Prostate gland (tissue), 2 donors: ENCODE measurements at regions not wholly inside any gene's neighbourhood (a gene's known extent, or its start where the extent isn't known, plus 50 kb on each side); places are given as distances from the start of the nearest gene placed in this dataset.

Experiments used
- DNase-seq: peaks from one replicate; pipeline ENCODE4 v3.0.0-alpha.2; 2019; ENCODE audit warnings: low spot score
- H3K27ac ChIP-seq, 2 donors: fragments of 200-600 bp; sonication (generic); 2 replicates each; pipeline ENCODE4 v1.5.1; 2017 to 2019
- H3K27me3 ChIP-seq: fragments of 200-600 bp; sonication (generic); replicated peaks from 2 replicates; pipeline ENCODE4 v1.5.1; 2019; ENCODE audit not compliant: insufficient read depth
- H3K36me3 ChIP-seq, 2 donors: fragments of 200-600 bp; sonication (generic); 1 replicate in 1 of 2; 2 replicates in 1 of 2; pipeline versions ENCODE4 v1.5.1 to v1.8.1; 2017 to 2019
- H3K4me1 ChIP-seq: fragments of 200-600 bp; sonication (generic); replicated peaks from 2 replicates; pipeline ENCODE4 v1.5.1; 2019
- H3K4me3 ChIP-seq, 2 donors: fragments of 200-600 bp; sonication (generic); 2 replicates each; pipeline ENCODE4 v1.5.1; 2017 to 2019
- H3K9me3 ChIP-seq: fragments of 200-600 bp; sonication (generic); 2 replicates; pipeline ENCODE4 v1.5.1; 2017
- POLR2A ChIP-seq: fragments of 450-650 bp; IDR thresholded peaks from one replicate; pipeline ENCODE4 v1.6.1; 2016; ENCODE audit warnings: antibody characterized with exemption, mild to moderate bottlenecking
- POLR2AphosphoS5 ChIP-seq: sonication (generic); formaldehyde crosslinking; IDR thresholded peaks from one replicate; pipeline ENCODE4 v1.6.1; 2017; ENCODE audit warnings: antibody characterized with exemption
- WGBS: methylation state at CpG from one replicate; pipeline ENCODE4 v1.1.5; 2018; 5-methylcytosine and 5-hydroxymethylcytosine counted together
- intact Hi-C: fragments of 100-400 bp; cut with DNase I; formaldehyde crosslinking; loops from one replicate; pipeline ENCODE4 v1.14.2; 2022
- TF ChIP-seq, protein P1 (sequence below), 4 experiments: fragments of 200-600 bp in 2 of 4; fragments of 450-650 bp in 2 of 4; sonication (generic) in 2 of 4; IDR thresholded peaks; 1 replicate in 3 of 4; 2 replicates in 1 of 4; pipeline ENCODE4 v1.5.1; 2016 to 2019; ENCODE audit warnings: antibody characterized with exemption in 4 of 4, mild to moderate bottlenecking in 2 of 4, moderate library complexity in 2 of 4

GRCh38 chr2:192886636-192887035 is 691.9 kb upstream of the TMEFF2 start:
- Histone ChIP-seq H3K27ac (no peak overlapping the region), H3K4me1 (no peaks in the 10 kb centered on the region), H3K27me3 (no peaks in the 10 kb centered on the region), H3K4me3 (no peak overlapping the region), H3K36me3 (no peaks in the 10 kb centered on the region), H3K9me3 (no peaks in the 10 kb centered on the region)
- intact Hi-C loops: no loop called here
- 50% methylated on average over 1 of the region's 1 CpG for WGBS
- TF ChIP-seq, protein P1, sequence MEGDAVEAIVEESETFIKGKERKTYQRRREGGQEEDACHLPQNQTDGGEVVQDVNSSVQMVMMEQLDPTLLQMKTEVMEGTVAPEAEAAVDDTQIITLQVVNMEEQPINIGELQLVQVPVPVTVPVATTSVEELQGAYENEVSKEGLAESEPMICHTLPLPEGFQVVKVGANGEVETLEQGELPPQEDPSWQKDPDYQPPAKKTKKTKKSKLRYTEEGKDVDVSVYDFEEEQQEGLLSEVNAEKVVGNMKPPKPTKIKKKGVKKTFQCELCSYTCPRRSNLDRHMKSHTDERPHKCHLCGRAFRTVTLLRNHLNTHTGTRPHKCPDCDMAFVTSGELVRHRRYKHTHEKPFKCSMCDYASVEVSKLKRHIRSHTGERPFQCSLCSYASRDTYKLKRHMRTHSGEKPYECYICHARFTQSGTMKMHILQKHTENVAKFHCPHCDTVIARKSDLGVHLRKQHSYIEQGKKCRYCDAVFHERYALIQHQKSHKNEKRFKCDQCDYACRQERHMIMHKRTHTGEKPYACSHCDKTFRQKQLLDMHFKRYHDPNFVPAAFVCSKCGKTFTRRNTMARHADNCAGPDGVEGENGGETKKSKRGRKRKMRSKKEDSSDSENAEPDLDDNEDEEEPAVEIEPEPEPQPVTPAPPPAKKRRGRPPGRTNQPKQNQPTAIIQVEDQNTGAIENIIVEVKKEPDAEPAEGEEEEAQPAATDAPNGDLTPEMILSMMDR (IDR thresholded peaks at IDR 0.05): no peak
- no peak for TF ChIP-seq POLR2A
- TF ChIP-seq POLR2AphosphoS5: no peak
- no peak for DNase-seq

DNA sequence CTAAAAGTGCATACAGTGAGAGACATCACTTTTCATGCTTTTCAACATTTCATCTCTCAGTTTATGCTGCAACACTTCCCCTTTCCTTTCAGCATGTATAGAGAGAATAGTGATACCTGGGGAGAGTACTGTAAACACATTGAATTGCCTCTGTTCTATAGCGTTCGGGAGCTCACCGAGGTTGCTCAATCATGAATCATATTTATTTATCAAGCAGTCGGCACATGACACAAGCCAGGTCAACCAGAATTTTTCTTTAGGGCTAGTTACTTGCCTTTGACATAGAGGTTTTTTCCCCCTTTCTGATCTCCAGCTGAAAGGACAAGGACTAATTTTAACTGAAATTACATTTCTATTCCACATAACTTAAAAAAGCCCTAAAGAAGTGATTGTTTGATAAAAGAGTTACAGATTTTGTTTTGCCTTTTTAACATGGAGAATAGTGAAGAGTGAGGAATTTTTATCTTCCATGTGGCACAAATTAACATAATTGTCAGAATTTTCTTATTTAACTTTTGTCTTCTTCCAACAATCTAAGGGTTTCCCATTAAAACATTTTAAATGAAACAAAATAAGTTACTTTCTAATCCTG is 690.9 kb upstream of the TMEFF2 start:
- Histone ChIP-seq H3K4me1 (no peaks in the 10 kb centered on the region), H3K9me3 (no peaks in the 10 kb centered on the region), H3K4me3 (no peak overlapping the region), H3K27me3 (no peaks in the 10 kb centered on the region), H3K27ac (no peak overlapping the region), H3K36me3 (no peaks in the 10 kb centered on the region)
- intact Hi-C loops: no loop called here
- 45% methylated on average over 4 of the region's 4 CpGs for WGBS
- no peak for TF ChIP-seq POLR2AphosphoS5
- no peak for TF ChIP-seq POLR2A
- TF ChIP-seq, protein P1 (IDR thresholded peaks at IDR 0.05): no peak
- DNase-seq: no peak

DNA sequence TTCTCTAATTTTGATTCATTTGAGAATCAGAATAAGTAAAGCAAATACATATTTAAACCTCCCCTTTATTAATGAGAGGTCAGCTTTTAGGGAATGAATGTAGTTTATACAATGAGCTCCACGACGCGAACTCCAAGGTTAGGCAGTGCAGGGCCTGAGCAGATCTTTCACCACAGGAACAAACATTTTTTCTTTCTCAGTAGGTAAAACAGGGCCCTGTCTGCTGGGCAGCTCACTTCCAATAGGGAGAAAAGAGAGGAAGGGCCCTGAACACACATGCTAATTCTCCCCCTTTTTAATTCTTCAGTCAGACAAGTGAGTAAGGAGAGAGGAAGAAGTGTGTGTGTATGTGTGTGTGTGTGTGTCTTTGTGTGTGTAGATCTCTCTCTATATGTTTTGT is 682.4 kb upstream of the TMEFF2 start:
- DNase-seq: no peak
- 81% methylated on average over 3 of the region's 3 CpGs for WGBS
- no peak for TF ChIP-seq POLR2A
- TF ChIP-seq POLR2AphosphoS5: no peak
- TF ChIP-seq, protein P1 (IDR thresholded peaks at IDR 0.05): no peak
- intact Hi-C loops: no loop called here
- no peak overlapping the region for H3K27ac ChIP-seq
- no peaks in the 10 kb centered on the region for H3K9me3 ChIP-seq
- no peaks in the 10 kb centered on the region for H3K36me3 ChIP-seq
- H3K4me3 ChIP-seq: no peak overlapping the region
- H3K4me1 ChIP-seq: no peaks in the 10 kb centered on the region
- H3K27me3 ChIP-seq: no peaks in the 10 kb centered on the region

GRCh38 chr2:192876698-192877097 is 682.0 kb upstream of the TMEFF2 start:
- no peak for TF ChIP-seq POLR2A
- peak; percentile 63 for TF ChIP-seq POLR2AphosphoS5
- no peak for DNase-seq
- 55% methylated on average over 2 of the region's 2 CpGs for WGBS
- Histone ChIP-seq H3K9me3 (no peaks in the 10 kb centered on the region), H3K36me3 (no peaks in the 10 kb centered on the region), H3K27ac (no peak overlapping the region), H3K4me1 (no peaks in the 10 kb centered on the region), H3K4me3 (no peak overlapping the region), H3K27me3 (no peaks in the 10 kb centered on the region)
- intact Hi-C loops: no loop called here

- H3K9me3 ChIP-seq: no peaks in the 10 kb centered on the region
- 100% methylated on average over 1 of the region's 1 CpG for WGBS
- no peak overlapping the region for H3K27ac ChIP-seq
- H3K4me1 ChIP-seq: no peaks in the 10 kb centered on the region
- DNase-seq: no peak
- no peak overlapping the region for H3K4me3 ChIP-seq
- no peaks in the 10 kb centered on the region for H3K36me3 ChIP-seq
- H3K27me3 ChIP-seq: no peaks in the 10 kb centered on the region
- TF ChIP-seq, protein P1 (IDR thresholded peaks at IDR 0.05): no peak
- no peak for TF ChIP-seq POLR2A
- no peak for TF ChIP-seq POLR2AphosphoS5
- intact Hi-C loops: no loop called here
Measured at GRCh38 chr2:192854706-192855105, 660.0 kb upstream of the TMEFF2 start.
